K562 (cell line): ENCODE measurements at regions not wholly inside any gene's neighbourhood (a gene's known extent, or its start where the extent isn't known, plus 50 kb on each side); places are given as distances from the start of the nearest gene placed in this dataset.

Source experiments
- ATAC-seq: fragments of 200-7000 bp; cut with Tn5 transposase; 3 replicates; pipeline ENCODE4 v1.9.1; 2020; ENCODE audit warnings: moderate library complexity
- BruUV-seq: library from RNA; stranded (reverse); fragments of 400-500 nt; replicated peaks from 2 replicates; lab custom pipeline; 2021; lab: Mats Ljungman, UMichigan
- CTCF ChIA-PET: fragments of 300-600 bp; formaldehyde crosslinking; extraction: SDS; loops from one replicate; lab custom pipeline; 2021; ENCODE audit warnings: low intra/inter-chr PET ratio; lab: Yijun Ruan, JAX
- POLR2A ChIA-PET: fragments of 300-600, 350-650 bp; sonication (Branson Sonifier 250); formaldehyde crosslinking; extraction: SDS; loops from one replicate; lab custom pipeline; 2021; ENCODE audit warnings: antibody characterized with exemption, inconsistent platforms; lab: Yijun Ruan, JAX
- DNase-seq, 4 experiments: peaks; one replicate each; pipeline versions ENCODE4 v3.0.0 to v3.0.0-alpha.2; 2011 to 2018; ENCODE audit warnings: low spot score in 3 of 4, mixed read lengths in 3 of 4; ENCODE audit errors: extremely low read depth in 1 of 4
- FAIRE-seq: peaks from 2 replicates; lab custom pipeline; 2011; peaks lifted over from hg19 to GRCh38; lab: Jason Lieb, UNC
- H2AFZ ChIP-seq: 2 replicates; pipeline ENCODE4 v1.6.0; 2011; ENCODE audit warnings: low read depth, low read length, control low read depth, inconsistent platforms
- H3K27ac ChIP-seq: fragments of 200-600 bp; 3 replicates; pipeline ENCODE4 v1.8.0; 2011; ENCODE audit warnings: low read depth, mild to moderate bottlenecking, control low read depth, inconsistent platforms, low read length, moderate library complexity, mixed read lengths; ENCODE audit errors: extremely low read depth
- H3K27me3 ChIP-seq, 2 experiments: fragments of 300-600 bp in 1 of 2; 2 replicates in 1 of 2; 3 replicates in 1 of 2; pipeline versions ENCODE4 v1.6.0 to v1.8.0; 2011; ENCODE audit warnings: inconsistent platforms in 2 of 2, low read length in 2 of 2, mild to moderate bottlenecking in 1 of 2, mixed read lengths in 1 of 2, moderate library complexity in 1 of 2; ENCODE audit not compliant: control insufficient read depth in 2 of 2, insufficient read depth in 2 of 2
- H3K36me3 ChIP-seq: fragments of 300-600 bp; 3 replicates; pipeline ENCODE4 v1.8.0; 2011; ENCODE audit warnings: mild to moderate bottlenecking, low read length, inconsistent platforms; ENCODE audit not compliant: control insufficient read depth, insufficient read depth
- H3K4me1 ChIP-seq, 2 experiments: fragments of 200-600 bp in 1 of 2; replicated peaks in 1 of 2; 2 replicates in 1 of 2; 3 replicates in 1 of 2; pipeline versions ENCODE4 v1.5.1 to v1.8.0; 2011; ENCODE audit warnings: inconsistent platforms in 2 of 2, low read length in 2 of 2, mild to moderate bottlenecking in 1 of 2, mixed read lengths in 1 of 2, moderate library complexity in 1 of 2; ENCODE audit not compliant: control insufficient read depth in 2 of 2, insufficient read depth in 2 of 2
- H3K4me2 ChIP-seq: 2 replicates; pipeline ENCODE4 v1.6.1; 2011; ENCODE audit warnings: low read length, control low read depth, inconsistent platforms, mixed read lengths; ENCODE audit not compliant: insufficient read depth
- H3K4me3 ChIP-seq: fragments of 200-600 bp; sonication (generic), shearing (Covaris generic); 2 replicates; pipeline ENCODE4 v1.5.1; 2016; ENCODE audit warnings: control low read depth, inconsistent platforms
- H3K79me2 ChIP-seq: fragments of 200-600 bp; 3 replicates; pipeline ENCODE4 v1.8.0; 2011; ENCODE audit warnings: low read length, inconsistent platforms; ENCODE audit not compliant: control insufficient read depth, insufficient read depth
- H3K9ac ChIP-seq, 2 experiments: 2 replicates each; pipeline versions ENCODE4 v1.6.0 to v1.6.1; 2011; ENCODE audit warnings: low read depth in 2 of 2, low read length in 2 of 2, control low read depth in 1 of 2, inconsistent platforms in 1 of 2, mild to moderate bottlenecking in 1 of 2, mixed read lengths in 1 of 2; ENCODE audit not compliant: insufficient read depth in 1 of 2
- H3K9me1 ChIP-seq: one replicate; pipeline ENCODE4 v1.6.0; 2011; ENCODE audit warnings: inconsistent platforms, mild to moderate bottlenecking, low read length, moderate library complexity; ENCODE audit not compliant: control insufficient read depth, insufficient read depth
- H3K9me3 ChIP-seq: replicated peaks from 2 replicates; pipeline ENCODE4 v1.5.1; 2011; ENCODE audit warnings: low read depth, low read length, inconsistent platforms; ENCODE audit not compliant: control insufficient read depth, insufficient read depth
- H4K20me1 ChIP-seq: replicated peaks from 2 replicates; pipeline ENCODE4 v1.6.1; 2011; ENCODE audit warnings: low read length, inconsistent platforms, mixed read lengths; ENCODE audit not compliant: control insufficient read depth, insufficient read depth
- AFF4 ChIP-seq: sonication (generic); formaldehyde crosslinking; IDR thresholded peaks from 2 replicates; pipeline ENCODE4 v1.8.0; 2023; ENCODE audit warnings: mild to moderate bottlenecking, missing genetic modification reagents
- ARID3B ChIP-seq: fragments of 250-450 bp; sonication (Bioruptor Pico); IDR thresholded peaks from 2 replicates; pipeline ENCODE4 v1.4.0; 2020; ENCODE audit warnings: borderline replicate concordance
- BCOR ChIP-seq: fragments of 450-650 bp; IDR thresholded peaks from 2 replicates; pipeline ENCODE4 v1.6.1; 2016
- EGR1 ChIP-seq: fragments of 450-650 bp; conservative IDR thresholded peaks from 2 replicates; pipeline ENCODE4 v1.6.1; 2017; ENCODE audit warnings: mild to moderate bottlenecking
- HNRNPLL ChIP-seq: fragments of 200-400 bp; formaldehyde crosslinking; IDR thresholded peaks from 2 replicates; pipeline ENCODE4 v1.6.1; 2017; ENCODE audit warnings: low read length, low read depth, mild to moderate bottlenecking; ENCODE audit not compliant: poor library complexity, severe bottlenecking
- LEF1 ChIP-seq: fragments of 450-650 bp; IDR thresholded peaks from 2 replicates; pipeline ENCODE4 v1.6.1; 2016; ENCODE audit warnings: mild to moderate bottlenecking
- MBD1 ChIP-seq: fragments of 250-450 bp; sonication (Bioruptor Pico); IDR thresholded peaks from 2 replicates; pipeline ENCODE4 v1.8.0; 2022; ENCODE audit warnings: inconsistent platforms
- MYNN ChIP-seq, 2 experiments: sonication (generic); formaldehyde crosslinking in 1 of 2; IDR thresholded peaks; 2 replicates each; pipeline versions ENCODE4 v1.5.0 to v1.6.1; 2016 to 2020; ENCODE audit warnings: antibody characterized with exemption in 1 of 2, missing genetic modification reagents in 1 of 2
- NR1H2 ChIP-seq: sonication (generic); formaldehyde crosslinking; IDR thresholded peaks from 2 replicates; pipeline ENCODE4 v1.4.0; 2020; ENCODE audit warnings: mild to moderate bottlenecking, missing genetic modification reagents
- POLR2AphosphoS2 ChIP-seq: IDR thresholded peaks from 2 replicates; pipeline ENCODE4 v1.6.1; 2012; ENCODE audit warnings: low read length, improper control_type of control experiment
- RBM15 ChIP-seq: fragments of 200-400 bp; formaldehyde crosslinking; IDR thresholded peaks from 2 replicates; pipeline ENCODE4 v1.6.1; 2018; ENCODE audit warnings: mild to moderate bottlenecking, low read length, moderate library complexity; ENCODE audit not compliant: insufficient read depth
- SMARCA4 ChIP-seq: fragments of 450-650 bp; IDR thresholded peaks from 2 replicates; pipeline ENCODE4 v1.6.1; 2016
- ZNF277 ChIP-seq: fragments of 250-450 bp; sonication (Bioruptor Pico); IDR thresholded peaks from 2 replicates; pipeline ENCODE4 v1.8.0; 2022; ENCODE audit warnings: inconsistent platforms, mild to moderate bottlenecking, moderate library complexity, borderline replicate concordance
- ZNF551 ChIP-seq: fragments of 250-450 bp; sonication (Bioruptor Pico); IDR thresholded peaks from 2 replicates; pipeline ENCODE4 v1.5.0; 2021; ENCODE audit warnings: mild to moderate bottlenecking, moderate library complexity
- ZNF77 ChIP-seq: fragments of 250-450 bp; sonication (Bioruptor Pico); IDR thresholded peaks from 2 replicates; pipeline ENCODE4 v1.5.0; 2020
- WGBS: fragments of 100-300 bp; shearing (Covaris generic); methylation state at CpG from one replicate; pipeline ENCODE4 v1.1.6; 2016; ENCODE audit warnings: low coverage, mixed read lengths; ENCODE audit not compliant: insufficient coverage; ENCODE audit errors: missing lambda C conversion rate; 5-methylcytosine and 5-hydroxymethylcytosine counted together
- in situ Hi-C: fragments of 300-500 bp; cut with MboI; formaldehyde crosslinking; loops from 4 replicates; pipeline ENCODE4 v1.15.0; 2018; ENCODE audit warnings: inconsistent platforms, mixed read lengths
- intact Hi-C: fragments of 100-400 bp; cut with micrococcal nuclease; formaldehyde crosslinking; loops from 2 replicates; pipeline ENCODE4 v1.14.2; 2022

- no peaks in the 10 kb centered on the region for H3K9me1 ChIP-seq
- in situ Hi-C loops, result no loop called here
- ATAC-seq (no peak), DNase-seq (no peak), FAIRE-seq (no peak)
- ChIA-PET POLR2A (interaction anchor here (0.6 kb wide), 1 partner anchor 659 kb away, joined by 3 read pairs; no protein-coding TSS in a partner anchor), CTCF (no interaction called here)
- WGBS, result 0% methylated on average over 1 of the region's 1 CpG
- H3K4me2 ChIP-seq, result no peak overlapping the region
- no peaks in the 10 kb centered on the region for H3K36me3 ChIP-seq
- H3K4me1 ChIP-seq, result no peaks in the 10 kb centered on the region
- BruUV-seq, result no TSS peak
- no peaks in the 10 kb centered on the region for H3K79me2 ChIP-seq
- H2AFZ ChIP-seq, result no peak overlapping the region
- no peak overlapping the region for H3K4me3 ChIP-seq
- no peaks in the 10 kb centered on the region for H3K27me3 ChIP-seq
- H3K27ac ChIP-seq, result no peak overlapping the region
- H4K20me1 ChIP-seq, result no peaks in the 10 kb centered on the region
- intact Hi-C loops, result no loop called here
- no peaks in the 10 kb centered on the region for H3K9me3 ChIP-seq
- H3K9ac ChIP-seq, result no peak overlapping the region
- TF ChIP-seq ZNF551 (CRISPR knock-in tag), result no peak
- TF ChIP-seq ARID3B, result no peak
- no peak for TF ChIP-seq MYNN (IDR thresholded peaks at IDR 0.05)
- no peak for TF ChIP-seq MYNN (CRISPR knock-in tag; IDR thresholded peaks at IDR 0.05)
- no peak for TF ChIP-seq NR1H2
- no peak for TF ChIP-seq HNRNPLL
- TF ChIP-seq MBD1 (CRISPR knock-in tag), result no peak
- no peak for TF ChIP-seq AFF4 (CRISPR knock-in tag)
- TF ChIP-seq EGR1, result no peak
- no peak for TF ChIP-seq RBM15
- no peak for TF ChIP-seq ZNF77 (CRISPR knock-in tag)
- TF ChIP-seq SMARCA4, result no peak
- TF ChIP-seq BCOR, result no peak
- TF ChIP-seq LEF1, result no peak
- TF ChIP-seq POLR2AphosphoS2, result no peak
- TF ChIP-seq ZNF277 (CRISPR knock-in tag), result no peak
Observed at GRCh38 chr20:39222101-39222500, 260.0 kb downstream of the DHX35 start.
